Gastrocnemius medialis (tissue), 4 donors: ENCODE measurements at regions not wholly inside any gene's neighbourhood (a gene's known extent, or its start where the extent isn't known, plus 50 kb on each side); places are given as distances from the start of the nearest gene placed in this dataset.
"Not testable (repeated sequence)": the region's sequence is repeated elsewhere in the genome, so short reads cannot be mapped to it uniquely, and the experiment has no call there.

Source experiments
- CTCF ChIP-seq, 5 experiments: fragments of 450-650 bp in 3 of 5; fragments of 200-600 bp in 2 of 5; sonication (generic) in 2 of 5; IDR thresholded peaks in 4 of 5; conservative IDR thresholded peaks in 1 of 5; 1 replicate in 4 of 5; 2 replicates in 1 of 5; pipeline ENCODE4 v1.5.1; 2016 to 2019; ENCODE audit warnings: antibody characterized with exemption in 5 of 5, mild to moderate bottlenecking in 3 of 5, moderate library complexity in 3 of 5
- POLR2A ChIP-seq, 2 donors: fragments of 450-650 bp; IDR thresholded peaks; one replicate each; pipeline ENCODE4 v1.6.1; 2017; ENCODE audit warnings: antibody characterized with exemption in 2 of 2, mild to moderate bottlenecking in 2 of 2, moderate library complexity in 2 of 2

- TF ChIP-seq POLR2A (IDR thresholded peaks at IDR 0.05); CTCF (IDR thresholded peaks at IDR 0.05 in 4 of 5, conservative IDR thresholded peaks at IDR 0.05 in 1 of 5): not testable (repeated sequence)
Observed at GRCh38 chr6:85908120-85908519, 265.4 kb upstream of the SYNCRIP start.
